ENCODE measurements at regions not wholly inside any gene's neighbourhood (a gene's known extent, or its start where the extent isn't known, plus 50 kb on each side); places are given as distances from the start of the nearest gene placed in this dataset.

- TF ChIP-seq SRSF4 (IDR thresholded peaks at IDR 0.05; ENCODE audit: low read depth, low read length, poor library complexity, severe bottlenecking), result no peak
- 0 out of 2 replicates have a peak, but pooled peaks have one; percentile 32 for TF ChIP-seq HOXA9 (CRISPR knock-in tag; IDR thresholded peaks at IDR 0.05; ENCODE audit: borderline replicate concordance)
- no peak for TF ChIP-seq ZNF468 (CRISPR knock-in tag; IDR thresholded peaks at IDR 0.05)
- TF ChIP-seq GFI1 (CRISPR knock-in tag; IDR thresholded peaks at IDR 0.05; ENCODE audit: borderline replicate concordance), result peak; percentile 36; the same call in 1 of the 2 replicates
- TF ChIP-seq SMYD3 (CRISPR knock-in tag; IDR thresholded peaks at IDR 0.05), result no peak
- no peak for TF ChIP-seq SALL1 (CRISPR knock-in tag; IDR thresholded peaks at IDR 0.05)
- no peak; the same call in 1 of the 2 replicates for TF ChIP-seq ZNF670 (CRISPR knock-in tag; IDR thresholded peaks at IDR 0.05; ENCODE audit: borderline replicate concordance)
- no peak for TF ChIP-seq ZBTB34 (CRISPR knock-in tag; IDR thresholded peaks at IDR 0.05)
- no peak for TF ChIP-seq ZNF644 (CRISPR knock-in tag; IDR thresholded peaks at IDR 0.05; ENCODE audit: low read depth)
- TF ChIP-seq ZNF260 (CRISPR knock-in tag; IDR thresholded peaks at IDR 0.05; ENCODE audit: borderline replicate concordance, low read depth), result no peak
- TF ChIP-seq ZNF557 (CRISPR knock-in tag; IDR thresholded peaks at IDR 0.05), result no peak
- no peak for TF ChIP-seq ZNF256 (CRISPR knock-in tag; conservative IDR thresholded peaks at IDR 0.05)
- TF ChIP-seq DRAP1 (CRISPR knock-in tag; IDR thresholded peaks at IDR 0.05), result no peak
- TF ChIP-seq FOXC1 (CRISPR knock-in tag; IDR thresholded peaks at IDR 0.05; ENCODE audit: borderline replicate concordance), result 0 out of 2 replicates have a peak, but pooled peaks have one; percentile 20
- TF ChIP-seq ZFP91 (CRISPR knock-in tag; IDR thresholded peaks at IDR 0.05; ENCODE audit: borderline replicate concordance), result no peak; the same call in 1 of the 2 replicates
- no peak for TF ChIP-seq FLYWCH1 (CRISPR knock-in tag; IDR thresholded peaks at IDR 0.05)
- 0 out of 2 replicates have a peak, but pooled peaks have one; percentile 82 for TF ChIP-seq CHCHD3 (CRISPR knock-in tag; IDR thresholded peaks at IDR 0.05)
- no peak for TF ChIP-seq SRF (IDR thresholded peaks at IDR 0.05; ENCODE audit: low read depth, low read length)
- TF ChIP-seq TFAP4 (IDR thresholded peaks at IDR 0.05; ENCODE audit: borderline replicate concordance, low read depth), result peak; percentile 13; the same call in 1 of the 2 replicates
- no peak for TF ChIP-seq ZNF232 (CRISPR knock-in tag; IDR thresholded peaks at IDR 0.05; ENCODE audit: borderline replicate concordance)
- no peak for TF ChIP-seq HHEX (CRISPR knock-in tag; IDR thresholded peaks at IDR 0.05)
- TF ChIP-seq PHF21A (CRISPR knock-in tag; IDR thresholded peaks at IDR 0.05), result no peak
- TF ChIP-seq NFRKB (IDR thresholded peaks at IDR 0.05), result no peak
- peak; percentile 99 for TF ChIP-seq CHD4 (IDR thresholded peaks at IDR 0.05; ENCODE audit: borderline replicate concordance, low read length)
- no peak for TF ChIP-seq ZC3H13 (CRISPR knock-in tag; IDR thresholded peaks at IDR 0.05)
- TF ChIP-seq KDM5B (CRISPR knock-in tag; IDR thresholded peaks at IDR 0.05; ENCODE audit: borderline replicate concordance), result 0 out of 2 replicates have a peak, but pooled peaks have one; percentile 31
- peak; percentile 86 for TF ChIP-seq ADNP (CRISPR knock-in tag; IDR thresholded peaks at IDR 0.05)
Measured at GRCh38 chr2:20539133-20539719, 92.4 kb downstream of the RHOB start (continued).

All from HepG2 (cell line).